LNCAP (cell line): ENCODE measurements at regions not wholly inside any gene's neighbourhood (a gene's known extent, or its start where the extent isn't known, plus 50 kb on each side); places are given as distances from the start of the nearest gene placed in this dataset.

Experiments
- TF ChIP-seq, protein P1 (sequence below): fragments of 450-650 bp; IDR thresholded peaks from 2 replicates; pipeline ENCODE4 v1.5.1; 2017; ENCODE audit warnings: mild to moderate bottlenecking

DNA sequence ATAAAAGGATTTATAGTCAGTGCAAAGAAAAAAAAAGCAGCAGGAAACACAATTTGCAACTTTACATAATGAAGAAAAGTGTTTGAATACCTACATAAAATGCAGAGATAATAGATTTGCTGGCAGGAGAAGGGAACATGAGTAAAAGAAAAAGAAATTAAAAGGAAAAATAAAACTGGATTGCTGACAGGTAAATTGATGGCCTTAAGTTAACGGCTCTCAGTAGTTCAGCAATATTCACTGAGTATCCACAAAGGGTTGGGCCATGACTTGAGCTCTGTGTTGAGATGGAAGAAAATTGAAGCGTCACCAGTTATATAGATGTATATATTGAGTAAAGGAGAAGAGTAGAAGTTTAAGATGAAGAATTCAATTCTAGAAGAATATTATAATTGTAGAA lies 330.1 kb upstream of the VCX start:
- TF ChIP-seq, protein P1, sequence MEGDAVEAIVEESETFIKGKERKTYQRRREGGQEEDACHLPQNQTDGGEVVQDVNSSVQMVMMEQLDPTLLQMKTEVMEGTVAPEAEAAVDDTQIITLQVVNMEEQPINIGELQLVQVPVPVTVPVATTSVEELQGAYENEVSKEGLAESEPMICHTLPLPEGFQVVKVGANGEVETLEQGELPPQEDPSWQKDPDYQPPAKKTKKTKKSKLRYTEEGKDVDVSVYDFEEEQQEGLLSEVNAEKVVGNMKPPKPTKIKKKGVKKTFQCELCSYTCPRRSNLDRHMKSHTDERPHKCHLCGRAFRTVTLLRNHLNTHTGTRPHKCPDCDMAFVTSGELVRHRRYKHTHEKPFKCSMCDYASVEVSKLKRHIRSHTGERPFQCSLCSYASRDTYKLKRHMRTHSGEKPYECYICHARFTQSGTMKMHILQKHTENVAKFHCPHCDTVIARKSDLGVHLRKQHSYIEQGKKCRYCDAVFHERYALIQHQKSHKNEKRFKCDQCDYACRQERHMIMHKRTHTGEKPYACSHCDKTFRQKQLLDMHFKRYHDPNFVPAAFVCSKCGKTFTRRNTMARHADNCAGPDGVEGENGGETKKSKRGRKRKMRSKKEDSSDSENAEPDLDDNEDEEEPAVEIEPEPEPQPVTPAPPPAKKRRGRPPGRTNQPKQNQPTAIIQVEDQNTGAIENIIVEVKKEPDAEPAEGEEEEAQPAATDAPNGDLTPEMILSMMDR = no peak

DNA sequence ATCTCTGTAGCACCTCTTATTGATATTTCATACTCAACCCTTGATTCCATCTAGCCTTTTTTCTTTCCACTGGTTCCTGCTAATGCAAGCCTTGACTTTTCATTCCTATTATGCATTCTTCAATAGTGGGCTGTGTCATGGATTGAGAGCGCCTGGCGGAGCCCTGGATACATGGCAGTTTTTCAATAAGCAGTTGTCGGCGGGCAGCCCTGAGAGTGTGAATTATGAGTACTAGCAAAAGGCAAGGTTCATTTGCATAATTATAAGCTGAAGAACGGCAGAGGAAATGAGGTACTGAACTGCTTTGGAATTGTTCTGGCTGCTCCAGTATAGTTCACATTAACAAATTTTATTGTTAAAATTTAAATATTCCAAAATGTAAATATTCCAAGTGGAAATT lies 339.7 kb upstream of the VCX start:
- TF ChIP-seq, protein P1 = no peak

DNA sequence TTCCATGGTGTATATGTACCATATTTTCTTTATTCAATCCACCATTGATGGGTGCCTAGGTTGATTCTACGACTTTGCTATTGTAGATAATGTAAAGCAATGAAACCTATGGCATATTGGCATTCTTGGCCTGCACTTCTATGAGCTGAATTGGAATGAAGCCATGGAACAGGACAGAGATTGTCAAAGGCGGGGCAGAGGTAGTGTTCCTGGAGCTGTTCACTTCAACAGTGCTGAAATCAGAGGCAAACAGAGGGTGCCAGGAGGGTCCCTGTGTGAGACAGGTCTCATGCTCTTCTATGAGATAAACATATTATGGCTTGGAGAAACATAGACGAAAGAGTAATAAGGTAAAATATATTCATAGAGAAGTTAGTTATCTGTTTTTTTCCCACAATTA lies 342.6 kb upstream of the VCX start:
- TF ChIP-seq, protein P1 = no peak

DNA sequence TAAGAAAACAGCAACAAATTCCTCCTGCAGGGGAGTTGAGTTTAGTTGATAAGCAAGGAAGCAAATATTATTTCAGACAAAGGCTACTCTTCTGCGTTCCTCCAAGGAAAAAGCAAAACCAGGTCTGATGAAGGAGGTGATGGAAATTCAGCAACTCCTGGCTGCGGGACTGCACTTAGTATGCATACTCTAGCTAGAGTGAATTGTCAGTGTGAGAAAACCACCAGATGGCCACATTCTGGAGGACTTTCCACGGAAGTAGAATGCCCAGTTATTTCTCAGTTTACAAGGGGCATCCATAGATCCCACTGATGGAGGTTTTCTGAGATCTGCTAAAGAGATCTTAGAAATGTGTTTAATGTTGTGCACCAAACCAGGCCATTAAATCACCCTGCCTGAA lies 338.6 kb upstream of the PUDP start:
- TF ChIP-seq, protein P1 = no peak

DNA sequence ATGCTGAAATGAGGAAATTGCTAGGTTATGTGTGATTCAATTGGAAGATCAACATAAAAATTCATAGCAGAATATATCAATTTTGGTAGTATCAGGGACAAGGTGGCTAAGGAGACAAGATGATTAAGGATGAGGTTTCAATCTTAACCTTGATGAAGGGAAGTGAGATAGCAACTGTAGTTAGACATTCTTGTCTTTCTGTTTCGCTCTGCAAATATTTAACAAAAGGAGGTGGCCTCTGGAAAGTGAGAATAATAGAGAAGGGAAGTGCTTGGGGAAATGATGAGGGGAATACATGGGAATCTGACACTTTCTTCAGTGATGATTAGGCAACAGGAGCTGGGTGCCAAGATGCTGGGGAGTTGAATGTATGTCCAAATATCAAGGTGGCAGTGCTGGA lies 337.1 kb upstream of the PUDP start:
- TF ChIP-seq, protein P1 = no peak

DNA sequence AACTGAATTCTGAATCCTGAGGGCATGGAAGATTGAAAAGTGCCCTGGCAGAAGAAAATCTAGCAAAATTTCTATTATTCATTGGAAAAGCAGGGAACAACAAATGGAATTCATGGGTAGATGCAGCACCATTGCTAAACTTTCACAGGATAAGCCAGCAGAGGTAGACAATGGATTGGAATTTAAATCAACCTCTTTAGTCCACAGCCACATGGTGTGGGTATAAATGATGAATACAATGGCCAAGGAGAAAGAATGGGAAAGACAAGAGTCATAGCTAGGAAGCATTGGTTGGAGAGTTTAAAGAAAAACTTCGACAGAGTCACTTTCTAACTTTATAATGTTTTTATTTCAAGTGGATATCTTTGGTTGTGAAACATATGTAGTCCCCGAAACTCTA lies 332.8 kb upstream of the PUDP start:
- TF ChIP-seq, protein P1 = no peak

DNA sequence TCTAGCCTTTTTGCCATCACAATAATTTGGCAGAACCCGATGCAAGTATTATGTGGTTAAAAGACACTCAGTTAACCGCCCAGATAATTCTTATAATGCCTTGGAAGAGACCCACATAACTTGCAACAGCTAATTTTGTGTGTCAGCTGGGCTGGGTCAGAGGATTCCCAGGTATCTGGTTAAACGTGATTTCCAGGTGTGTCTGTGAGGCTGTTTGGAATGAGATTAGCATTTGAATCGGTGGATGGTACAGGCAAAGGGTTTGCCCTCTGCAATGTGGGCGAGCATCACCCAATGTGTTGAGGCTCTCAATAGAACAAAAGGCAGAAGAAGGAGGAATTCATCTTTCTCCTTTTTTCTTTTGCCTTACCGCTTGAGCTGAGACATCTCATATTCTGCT lies 314.2 kb upstream of the PUDP start:
- TF ChIP-seq, protein P1 = no peak

DNA sequence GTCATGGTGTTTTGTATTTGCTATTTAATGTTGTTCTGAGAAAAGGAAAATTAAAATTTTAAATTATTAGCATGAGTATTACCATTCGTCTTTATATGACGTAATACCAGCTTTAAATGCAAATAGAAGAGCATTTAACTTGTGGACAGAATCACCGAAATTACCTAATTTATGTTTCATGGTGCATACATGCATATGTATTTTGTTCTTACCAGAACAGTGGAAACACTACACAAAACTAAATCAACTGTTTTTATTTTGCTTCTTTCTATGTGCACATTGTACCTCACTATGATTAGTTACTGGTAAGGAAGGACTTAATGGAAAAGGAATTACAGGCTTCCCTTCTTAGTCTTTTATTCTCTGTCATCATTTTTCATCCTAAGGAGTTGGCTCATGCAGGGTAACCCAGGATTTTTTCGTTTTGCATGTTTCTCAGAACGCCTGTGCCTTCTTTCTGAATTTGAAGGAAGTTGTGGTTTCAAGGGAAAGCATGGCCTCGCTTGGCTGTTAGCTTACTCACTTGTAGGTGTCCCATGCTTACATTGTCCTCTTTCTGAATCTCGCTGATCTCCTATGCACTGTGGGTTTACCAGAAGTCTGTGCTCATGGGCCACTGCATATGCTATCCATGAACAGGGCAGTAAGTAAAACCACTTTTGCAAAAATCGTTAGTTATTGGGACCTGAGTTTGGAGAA lies 300.0 kb upstream of the PUDP start:
- TF ChIP-seq, protein P1 = no peak
